ENCODE measurements at regions not wholly inside any gene's neighbourhood (a gene's known extent, or its start where the extent isn't known, plus 50 kb on each side); places are given as distances from the start of the nearest gene placed in this dataset.

GRCh38 chr2:114237331-114237730 lies 205.1 kb upstream of the DPP10 start:
- TF ChIP-seq EZH2 (IDR thresholded peaks at IDR 0.05; ENCODE audit: low read length, missing control alignments) (no peak), CTCF (conservative IDR thresholded peaks at IDR 0.05 in 1 of 2, IDR thresholded peaks at IDR 0.05 in 1 of 2; ENCODE audit: low read depth in 1 of 2, low read length in 2 of 2) (no peak)

Data from fibroblast of lung (primary cell).